Mesenchymal stem cell (in vitro differentiated cells and primary cell): ENCODE measurements at regions not wholly inside any gene's neighbourhood (a gene's known extent, or its start where the extent isn't known, plus 50 kb on each side); places are given as distances from the start of the nearest gene placed in this dataset.
A peak's percentile ranks its signal among the peaks of the same experiment; 100 is the strongest.

Experiments
- DNase-seq: peaks from one replicate; pipeline ENCODE4 v3.0.0-alpha.2; 2013
- H2AFZ ChIP-seq: one replicate; pipeline ENCODE4 v1.6.1; 2013; ENCODE audit warnings: low read depth, mild to moderate bottlenecking, control low read depth, inconsistent platforms, low read length, moderate library complexity
- H2AK5ac ChIP-seq: 2 replicates; pipeline ENCODE4 v1.6.1; 2013; ENCODE audit warnings: low read length, moderate library complexity, mild to moderate bottlenecking, inconsistent platforms; ENCODE audit not compliant: severe bottlenecking
- H2BK120ac ChIP-seq: one replicate; pipeline ENCODE4 v1.6.1; 2013; ENCODE audit warnings: low read depth, mild to moderate bottlenecking, inconsistent platforms, low read length, moderate library complexity
- H2BK12ac ChIP-seq, 2 experiments: one replicate each; pipeline ENCODE4 v1.6.1; 2013; ENCODE audit warnings: inconsistent platforms in 2 of 2, low read length in 2 of 2, mild to moderate bottlenecking in 2 of 2, moderate library complexity in 2 of 2, control low read depth in 1 of 2
- H2BK15ac ChIP-seq: one replicate; pipeline ENCODE4 v1.6.1; 2013; ENCODE audit warnings: mild to moderate bottlenecking, low read depth, inconsistent platforms; ENCODE audit not compliant: poor library complexity, severe bottlenecking
- H2BK5ac ChIP-seq: 2 replicates; pipeline ENCODE4 v1.6.1; 2013; ENCODE audit warnings: low read depth, mild to moderate bottlenecking, low read length, control low read depth, inconsistent platforms; ENCODE audit not compliant: poor library complexity, severe bottlenecking
- H3K14ac ChIP-seq, 2 experiments: one replicate each; pipeline ENCODE4 v1.6.1; 2013; ENCODE audit warnings: inconsistent platforms in 2 of 2, low read length in 2 of 2, control low read depth in 1 of 2, mild to moderate bottlenecking in 1 of 2, moderate library complexity in 1 of 2
- H3K18ac ChIP-seq, 2 experiments: one replicate each; pipeline ENCODE4 v1.6.1; 2013; ENCODE audit warnings: inconsistent platforms in 2 of 2, low read length in 2 of 2, control low read depth in 1 of 2, low read depth in 1 of 2, mild to moderate bottlenecking in 1 of 2
- H3K23ac ChIP-seq, 2 experiments: one replicate each; pipeline ENCODE4 v1.6.1; 2013; ENCODE audit warnings: inconsistent platforms in 2 of 2, low read length in 2 of 2, mild to moderate bottlenecking in 2 of 2, moderate library complexity in 2 of 2, control low read depth in 1 of 2
- H3K27ac ChIP-seq: 2 replicates; pipeline ENCODE4 v1.5.1; 2013; ENCODE audit warnings: mild to moderate bottlenecking, moderate library complexity, low read length, control low read depth, inconsistent platforms; ENCODE audit not compliant: poor library complexity, severe bottlenecking
- H3K27me3 ChIP-seq, 2 experiments: 2 replicates each; pipeline versions ENCODE4 v1.6.1 to v1.7.0; 2013; ENCODE audit warnings: low read length in 2 of 2, mild to moderate bottlenecking in 2 of 2, moderate library complexity in 2 of 2, control low read depth in 1 of 2, inconsistent platforms in 1 of 2; ENCODE audit not compliant: control insufficient read depth in 1 of 2, insufficient read depth in 1 of 2
- H3K36me3 ChIP-seq, 2 experiments: 2 replicates each; pipeline versions ENCODE4 v1.6.1 to v1.7.0; 2013; ENCODE audit warnings: low read length in 2 of 2, control low read depth in 1 of 2, inconsistent platforms in 1 of 2, low read depth in 1 of 2, mild to moderate bottlenecking in 1 of 2; ENCODE audit not compliant: insufficient read depth in 2 of 2, control insufficient read depth in 1 of 2
- H3K4ac ChIP-seq, 2 experiments: one replicate each; pipeline ENCODE4 v1.6.1; 2013; ENCODE audit warnings: inconsistent platforms in 2 of 2, low read length in 2 of 2, mild to moderate bottlenecking in 2 of 2, moderate library complexity in 2 of 2, control low read depth in 1 of 2, low read depth in 1 of 2
- H3K4me1 ChIP-seq: 2 replicates; pipeline ENCODE4 v1.6.1; 2013; ENCODE audit warnings: low read depth, low read length, control low read depth; ENCODE audit not compliant: control insufficient read depth, insufficient read depth
- H3K4me2 ChIP-seq: 2 replicates; pipeline ENCODE4 v1.6.1; 2013; ENCODE audit warnings: low read length, mild to moderate bottlenecking, inconsistent platforms; ENCODE audit not compliant: poor library complexity, severe bottlenecking
- H3K4me3 ChIP-seq, 2 experiments: 2 replicates each; pipeline versions ENCODE4 v1.5.1 to v1.7.0; 2013; ENCODE audit warnings: low read length in 2 of 2, mild to moderate bottlenecking in 2 of 2, control low read depth in 1 of 2, low read depth in 1 of 2; ENCODE audit not compliant: insufficient read depth in 1 of 2
- H3K79me1 ChIP-seq: replicated peaks from 2 replicates; pipeline ENCODE4 v1.6.1; 2013; ENCODE audit warnings: mild to moderate bottlenecking, control low read depth, low read length, inconsistent platforms; ENCODE audit not compliant: poor library complexity, severe bottlenecking
- H3K9ac ChIP-seq: 2 replicates; pipeline ENCODE4 v1.7.0; 2013; ENCODE audit warnings: mild to moderate bottlenecking, low read length, moderate library complexity
- H3K9me3 ChIP-seq: 2 replicates; pipeline ENCODE4 v1.7.0; 2013; ENCODE audit warnings: mild to moderate bottlenecking, low read length; ENCODE audit not compliant: control insufficient read depth
- H4K8ac ChIP-seq: one replicate; pipeline ENCODE4 v1.6.1; 2013; ENCODE audit warnings: inconsistent platforms, mild to moderate bottlenecking, low read length, moderate library complexity
- H4K91ac ChIP-seq: one replicate; pipeline ENCODE4 v1.6.1; 2013; ENCODE audit warnings: mild to moderate bottlenecking, low read length, inconsistent platforms
- WGBS: methylation state at CpG from one replicate; pipeline ENCODE4 v1.1.7; 2013; ENCODE audit warnings: mixed read lengths; 5-methylcytosine and 5-hydroxymethylcytosine counted together

DNA sequence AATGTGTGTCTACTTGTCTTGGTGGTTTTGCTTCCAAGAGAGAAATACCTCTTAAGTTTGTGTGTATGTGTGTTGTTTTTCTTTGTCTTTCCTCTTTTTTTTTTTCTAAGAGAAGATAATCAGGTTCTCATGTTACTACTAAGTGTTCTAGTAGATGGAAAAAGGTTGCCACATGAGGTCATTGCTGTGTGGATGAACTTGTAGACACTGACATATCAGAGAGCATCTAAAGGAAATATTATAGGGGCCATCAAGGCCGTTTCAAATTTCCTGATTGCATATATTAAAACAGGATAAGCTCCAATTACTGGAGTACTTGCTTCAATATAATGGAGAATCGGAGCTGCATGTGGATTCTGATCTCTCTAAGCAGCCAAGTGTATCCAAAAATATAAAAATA lies 747.5 kb downstream of the NR2F2 start:
- WGBS: no CpG with 5 or more reads among the region's 2 CpGs
- H3K4me2 ChIP-seq: no peak overlapping the region
- no peaks in the 10 kb centered on the region for H3K4me1 ChIP-seq

DNA sequence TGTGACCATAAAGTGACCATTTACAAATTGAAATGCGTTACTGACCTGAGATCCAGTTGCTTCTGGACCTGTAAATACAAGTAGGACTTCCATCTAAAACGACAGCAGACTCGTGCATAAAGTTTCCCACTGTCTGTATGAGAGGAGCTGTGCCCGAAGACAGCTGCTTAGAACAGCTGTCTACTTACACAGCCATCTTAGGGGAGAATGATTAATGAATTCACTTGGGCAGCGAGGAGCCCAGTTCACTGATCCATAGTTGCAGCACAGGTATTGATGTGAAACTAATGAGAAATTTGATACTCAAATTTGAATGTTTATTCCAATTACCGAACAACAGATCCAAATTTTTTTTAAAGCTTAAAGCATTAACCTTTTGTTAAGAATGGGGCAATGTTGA lies 748.1 kb downstream of the NR2F2 start:
- Histone ChIP-seq H3K18ac (no peak overlapping the region), H3K9me3 (peaks cover 29% of the 10 kb centered on the region), H2AK5ac (no peak overlapping the region), H3K4ac (no peak overlapping the region), H3K36me3 (no peaks in the 10 kb centered on the region), H3K4me2 (no peak overlapping the region), H2BK5ac (no peak overlapping the region), H2BK15ac (no peak overlapping the region), H4K91ac (no peak overlapping the region), H3K27me3 (no peaks in the 10 kb centered on the region), H3K23ac (no peak overlapping the region), H2BK120ac (no peak overlapping the region), H2AFZ (no peak overlapping the region), H3K79me1 (no peaks in the 10 kb centered on the region), H3K9ac (no peak overlapping the region), H3K14ac (no peak overlapping the region), H3K4me3 (no peak overlapping the region), H2BK12ac (no peak overlapping the region), H3K4me1 (no peaks in the 10 kb centered on the region), H3K27ac (no peak overlapping the region), H4K8ac (no peak overlapping the region)
- no peak for DNase-seq
- WGBS: 75% methylated on average over 5 of the region's 6 CpGs

More for the DNA sequence above, 747.5 kb downstream of the NR2F2 start:
- Histone ChIP-seq H3K4me3 (no peak overlapping the region), H3K4ac (no peak overlapping the region), H2AFZ (no peak overlapping the region), H2BK120ac (no peak overlapping the region), H3K27ac (no peak overlapping the region), H2BK5ac (no peak overlapping the region), H3K9me3 (peaks cover 29% of the 10 kb centered on the region), H3K79me1 (no peaks in the 10 kb centered on the region), H3K23ac (no peak overlapping the region), H3K14ac (no peak overlapping the region), H3K18ac (no peak overlapping the region), H3K27me3 (no peaks in the 10 kb centered on the region), H2BK12ac (no peak overlapping the region), H3K36me3 (no peaks in the 10 kb centered on the region), H4K91ac (no peak overlapping the region), H3K9ac (no peak overlapping the region), H2BK15ac (no peak overlapping the region), H4K8ac (no peak overlapping the region), H2AK5ac (no peak overlapping the region)
- no peak for DNase-seq

GRCh38 chr15:97081666-97082226 lies 751.2 kb downstream of the NR2F2 start:
- H2BK12ac ChIP-seq: no peak overlapping the region
- H3K14ac ChIP-seq: no peak overlapping the region
- H3K79me1 ChIP-seq: no peaks in the 10 kb centered on the region
- H3K23ac ChIP-seq: no peak overlapping the region
- no peak for DNase-seq
- H2BK15ac ChIP-seq: no peak overlapping the region
- H2BK5ac ChIP-seq: no peak overlapping the region
- H3K4me1 ChIP-seq: no peaks in the 10 kb centered on the region
- H2BK120ac ChIP-seq: no peak overlapping the region
- H2AFZ ChIP-seq: no peak overlapping the region
- no peak overlapping the region for H3K4me2 ChIP-seq
- WGBS: 75% methylated on average over 5 of the region's 6 CpGs
- no peak overlapping the region for H4K91ac ChIP-seq
- no peak overlapping the region for H3K4me3 ChIP-seq
- H3K27me3 ChIP-seq: no peaks in the 10 kb centered on the region
- H3K18ac ChIP-seq: peak overlapping the region in 1 of 2 experiments; percentile 40
- no peak overlapping the region for H4K8ac ChIP-seq
- peaks cover 19% of the 10 kb centered on the region for H3K9me3 ChIP-seq
- H3K27ac ChIP-seq: no peak overlapping the region
- no peak overlapping the region for H2AK5ac ChIP-seq
- H3K9ac ChIP-seq: no peak overlapping the region
- no peaks in the 10 kb centered on the region for H3K36me3 ChIP-seq
- no peak overlapping the region for H3K4ac ChIP-seq

DNA sequence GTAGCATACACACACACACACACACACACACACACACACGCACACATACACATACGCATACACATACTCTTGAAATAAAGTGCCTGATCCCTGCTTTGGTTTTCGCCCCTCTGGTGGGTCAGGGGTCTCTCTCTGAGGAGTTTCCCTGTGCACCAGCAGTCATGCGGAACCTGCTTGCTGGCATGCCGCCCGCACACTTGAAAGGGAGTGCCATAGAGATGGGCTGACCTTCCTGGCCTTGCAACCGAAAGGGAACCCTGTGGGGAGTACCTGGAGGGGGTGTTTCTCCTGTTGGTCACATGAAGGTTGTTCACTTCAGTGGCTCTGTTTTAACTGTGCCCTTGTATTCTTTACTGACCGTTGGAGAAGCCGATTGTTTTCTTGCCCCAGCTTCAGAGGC lies 752.3 kb downstream of the NR2F2 start:
- no peaks in the 10 kb centered on the region for H3K36me3 ChIP-seq
- no peaks in the 10 kb centered on the region for H3K4me1 ChIP-seq
- H3K27ac ChIP-seq: no peak overlapping the region
- no peaks in the 10 kb centered on the region for H3K79me1 ChIP-seq
- no peak overlapping the region for H2BK5ac ChIP-seq
- H3K18ac ChIP-seq: peak overlapping the region in 1 of 2 experiments; percentile 67
- no peak overlapping the region for H3K23ac ChIP-seq
- H3K4ac ChIP-seq: no peak overlapping the region
- no peak overlapping the region for H4K8ac ChIP-seq
- H2BK120ac ChIP-seq: no peak overlapping the region
- H3K14ac ChIP-seq: peak overlapping the region in 1 of 2 experiments; percentile 64
- no peak overlapping the region for H2BK15ac ChIP-seq
- H3K4me3 ChIP-seq: no peak overlapping the region
- peak overlapping the region in 1 of 2 experiments; percentile 67 for H2BK12ac ChIP-seq
- H2AK5ac ChIP-seq: no peak overlapping the region
- H3K4me2 ChIP-seq: no peak overlapping the region
- 85% methylated on average over 7 of the region's 9 CpGs for WGBS
- H3K27me3 ChIP-seq: no peaks in the 10 kb centered on the region
- H2AFZ ChIP-seq: no peak overlapping the region
- no peak for DNase-seq
- no peak overlapping the region for H3K9ac ChIP-seq
- H3K9me3 ChIP-seq: peaks cover 23% of the 10 kb centered on the region
- no peak overlapping the region for H4K91ac ChIP-seq
